Right hindlimb (tissue), 1 donor: ENCODE measurements at regions not wholly inside any gene's neighbourhood (a gene's known extent, or its start where the extent isn't known, plus 50 kb on each side); places are given as distances from the start of the nearest gene placed in this dataset.
A peak's percentile ranks its signal among the peaks of the same experiment; 100 is the strongest.

ENCODE experiments used
- DNase-seq: peaks from one replicate; pipeline ENCODE4 v3.0.0-alpha.2; 2018

GRCh38 chr2:180523621-180524340 lies 456.6 kb upstream of the UBE2E3 start:
- DNase-seq: no peak

GRCh38 chr2:180520921-180521581 lies 459.4 kb upstream of the UBE2E3 start:
- DNase-seq: no peak

- DNase-seq: no peak
These were observed 460.2 kb upstream of the UBE2E3 start for GRCh38 chr2:180520206-180520605.

GRCh38 chr2:180519276-180519675 lies 461.1 kb upstream of the UBE2E3 start:
- no peak for DNase-seq

GRCh38 chr2:180516232-180516631 lies 464.2 kb upstream of the UBE2E3 start:
- no peak for DNase-seq

GRCh38 chr2:180513389-180513788 lies 467.0 kb upstream of the UBE2E3 start:
- no peak for DNase-seq

- DNase-seq: no peak
These were observed 471.9 kb upstream of the UBE2E3 start for GRCh38 chr2:180508458-180508857.

GRCh38 chr2:180507028-180507427 lies 473.4 kb upstream of the UBE2E3 start:
- no peak for DNase-seq

GRCh38 chr2:180505203-180505602 lies 475.2 kb upstream of the UBE2E3 start:
- DNase-seq: no peak

GRCh38 chr2:180497621-180498152 lies 482.7 kb upstream of the UBE2E3 start:
- no peak for DNase-seq

GRCh38 chr2:180495606-180496005 lies 484.8 kb upstream of the UBE2E3 start:
- no peak for DNase-seq

- no peak for DNase-seq
These were observed 486.1 kb upstream of the UBE2E3 start for GRCh38 chr2:180494286-180494685.

- DNase-seq: no peak
These were observed 475.6 kb upstream of the CWC22 start for GRCh38 chr2:180482696-180483095.

- DNase-seq: no peak
These were observed 474.9 kb upstream of the CWC22 start for GRCh38 chr2:180481998-180482397.

GRCh38 chr2:180478883-180479282 lies 471.8 kb upstream of the CWC22 start:
- DNase-seq: no peak

GRCh38 chr2:180474716-180475115 lies 467.6 kb upstream of the CWC22 start:
- peak; percentile 27 for DNase-seq

GRCh38 chr2:180473456-180473855 lies 466.4 kb upstream of the CWC22 start:
- no peak for DNase-seq

GRCh38 chr2:180472133-180472532 lies 465.0 kb upstream of the CWC22 start:
- no peak for DNase-seq

- no peak for DNase-seq
These were observed 456.5 kb upstream of the CWC22 start for GRCh38 chr2:180463608-180464007.

GRCh38 chr2:180461761-180462160 lies 454.7 kb upstream of the CWC22 start:
- no peak for DNase-seq

GRCh38 chr2:180456801-180457200 lies 449.7 kb upstream of the CWC22 start:
- DNase-seq: peak; percentile 51

GRCh38 chr2:180450841-180451240 lies 443.7 kb upstream of the CWC22 start:
- DNase-seq: no peak

- no peak for DNase-seq
These were observed 442.2 kb upstream of the CWC22 start for GRCh38 chr2:180449171-180449915.

GRCh38 chr2:180446492-180446891 lies 439.4 kb upstream of the CWC22 start:
- no peak for DNase-seq
